ENCODE measurements at regions not wholly inside any gene's neighbourhood (a gene's known extent, or its start where the extent isn't known, plus 50 kb on each side); places are given as distances from the start of the nearest gene placed in this dataset.

DNA sequence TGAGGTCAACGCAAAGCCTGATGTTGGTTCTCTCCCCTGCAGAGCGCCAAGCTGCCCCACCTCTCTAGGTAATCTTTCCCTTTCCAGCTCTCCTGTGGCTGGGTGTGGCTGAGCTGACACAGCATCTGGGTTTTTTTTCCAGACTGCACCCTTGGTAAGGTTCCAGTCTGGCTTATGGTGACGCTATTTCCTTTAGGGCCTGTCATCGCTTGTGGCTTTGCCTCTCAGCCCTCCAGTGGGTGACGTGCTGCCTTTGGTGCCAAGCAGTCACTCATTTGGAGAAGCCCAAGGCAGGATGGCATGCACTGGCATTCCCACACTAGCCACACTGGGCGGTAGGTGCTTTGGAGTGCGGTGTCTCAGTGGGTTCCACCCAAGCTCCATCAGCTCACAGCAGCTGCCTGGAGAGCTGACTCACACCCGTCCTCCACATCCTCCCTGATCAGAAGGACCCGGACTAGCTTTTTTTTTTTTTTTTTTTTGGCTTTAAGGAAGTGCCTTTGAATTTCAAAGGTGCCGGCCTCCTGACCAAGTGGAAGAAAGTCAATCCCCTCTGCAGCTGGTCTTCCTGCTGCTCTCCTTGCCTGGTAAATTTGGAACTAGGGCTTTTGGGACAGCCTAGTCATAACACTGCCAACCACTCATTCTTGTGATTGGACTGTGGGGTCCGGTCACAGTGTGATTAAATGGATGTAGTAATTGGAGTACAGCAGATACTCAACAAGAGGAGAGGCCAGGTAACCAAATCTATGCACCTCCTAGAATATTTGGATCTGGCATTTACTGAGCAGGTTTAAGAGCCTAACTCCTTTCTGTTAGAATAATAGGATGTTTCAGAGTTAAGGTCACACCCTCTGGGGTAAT, 153.6 kb downstream of the CD83 start:
- intact Hi-C loops (cut with DNase I): no loop called here
- no peak for DNase-seq (ENCODE audit: low spot score)

DNA sequence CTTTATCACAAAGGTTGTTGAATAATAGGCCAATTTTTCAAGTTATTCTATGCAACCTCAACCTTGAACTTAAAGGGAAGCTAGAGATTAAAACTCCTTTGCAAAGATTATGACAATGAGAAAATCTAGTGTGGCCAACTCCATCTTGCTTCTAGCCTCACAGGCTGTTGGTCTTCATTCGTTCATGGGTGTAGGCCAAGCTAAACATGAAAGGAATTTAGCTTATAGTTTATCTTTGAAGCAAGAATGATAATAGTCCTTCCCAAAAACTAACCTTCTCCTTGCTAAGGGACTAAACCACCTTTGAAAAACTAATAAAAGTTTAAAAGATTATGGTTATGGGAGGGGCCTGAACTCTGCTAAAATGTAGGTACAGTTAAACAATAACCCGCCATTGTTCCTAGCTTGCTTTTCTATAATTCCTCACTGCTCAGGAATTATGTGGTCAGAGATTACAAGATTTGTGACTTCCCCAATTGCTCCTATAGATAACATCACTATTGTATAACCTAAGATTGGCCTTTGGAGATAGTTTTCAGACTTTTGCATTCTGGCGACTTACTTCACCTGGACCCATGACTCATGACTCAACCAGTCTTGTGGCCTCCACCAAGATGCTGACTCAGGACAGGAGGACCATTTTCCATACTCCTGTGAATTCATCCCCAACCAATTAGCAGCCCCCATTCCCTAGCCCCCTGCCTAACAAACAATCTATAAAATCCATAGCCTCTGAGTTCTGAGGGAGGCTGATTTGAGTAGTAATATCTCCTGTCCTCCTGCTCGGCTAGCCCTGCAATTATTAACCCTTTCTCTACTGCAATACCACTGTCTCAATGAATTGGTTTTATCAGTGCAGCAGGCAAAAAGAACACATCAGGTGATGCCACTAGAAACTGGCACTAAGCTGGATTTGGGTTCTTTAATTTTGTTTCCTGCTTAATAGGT, 154.5 kb downstream of the CD83 start:
- intact Hi-C loops (cut with DNase I): no loop called here
- no peak for DNase-seq (ENCODE audit: low spot score)

DNA sequence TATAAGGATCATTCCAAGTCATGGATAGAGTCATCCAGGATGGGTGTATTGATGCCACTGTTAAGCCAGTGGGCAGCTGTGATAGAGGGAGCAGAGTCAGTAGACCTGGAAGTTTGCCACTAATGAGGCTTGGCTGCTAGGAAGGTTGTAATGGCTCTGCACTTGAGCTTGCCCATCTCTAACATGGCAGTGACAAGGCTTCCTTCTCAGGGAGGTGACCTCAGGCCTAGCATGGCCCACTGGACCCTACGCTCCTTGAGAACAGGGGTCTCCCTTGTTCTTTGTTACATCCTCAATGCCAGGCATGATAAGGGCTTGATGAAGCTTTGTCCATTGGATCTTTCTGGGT, 155.1 kb downstream of the CD83 start:
- DNase-seq (ENCODE audit: low spot score): no peak
- intact Hi-C loops (cut with DNase I): no loop called here

DNA sequence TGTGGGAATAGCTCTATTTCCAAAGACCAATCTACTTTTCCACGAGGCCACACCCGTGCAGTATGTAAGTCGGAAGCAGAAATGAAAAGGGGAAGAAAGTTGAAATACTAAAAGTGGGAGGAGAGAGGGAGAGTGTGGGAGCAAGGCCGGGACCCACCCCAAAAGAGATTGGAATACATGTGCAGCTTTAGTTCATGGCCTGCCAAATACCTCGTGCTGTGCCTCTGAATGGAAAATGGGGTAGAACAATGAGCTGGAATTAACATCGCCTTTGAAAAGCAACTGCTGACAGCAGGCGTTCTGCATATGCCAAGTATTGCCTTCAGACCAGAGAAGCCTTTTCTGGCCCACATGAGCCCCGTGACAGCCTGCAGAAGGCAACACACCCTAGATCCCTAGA, 155.6 kb downstream of the CD83 start:
- DNase-seq (ENCODE audit: low spot score): no peak
- intact Hi-C loops (cut with DNase I): no loop called here

DNA sequence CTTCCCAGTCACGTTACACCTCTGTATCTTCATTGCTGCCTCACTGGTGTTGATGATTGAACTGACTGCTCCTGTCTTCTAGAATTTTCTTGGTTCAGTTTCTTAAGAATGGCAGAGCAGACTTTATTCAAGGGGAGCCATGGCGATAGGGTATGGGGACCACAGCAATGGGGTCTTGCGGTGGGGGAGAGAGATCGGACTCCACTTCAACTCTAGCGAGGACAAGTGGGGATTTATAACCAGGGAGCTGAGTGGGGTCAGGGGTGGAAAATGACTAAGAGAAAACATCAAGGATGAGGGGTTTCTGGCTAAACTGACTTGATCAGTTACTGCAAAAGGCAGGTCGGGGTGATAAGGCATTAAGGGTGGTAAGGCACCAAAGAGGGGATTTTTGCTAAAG, 156.4 kb downstream of the CD83 start:
- DNase-seq (ENCODE audit: low spot score): no peak
- intact Hi-C loops (cut with DNase I): no loop called here

DNA sequence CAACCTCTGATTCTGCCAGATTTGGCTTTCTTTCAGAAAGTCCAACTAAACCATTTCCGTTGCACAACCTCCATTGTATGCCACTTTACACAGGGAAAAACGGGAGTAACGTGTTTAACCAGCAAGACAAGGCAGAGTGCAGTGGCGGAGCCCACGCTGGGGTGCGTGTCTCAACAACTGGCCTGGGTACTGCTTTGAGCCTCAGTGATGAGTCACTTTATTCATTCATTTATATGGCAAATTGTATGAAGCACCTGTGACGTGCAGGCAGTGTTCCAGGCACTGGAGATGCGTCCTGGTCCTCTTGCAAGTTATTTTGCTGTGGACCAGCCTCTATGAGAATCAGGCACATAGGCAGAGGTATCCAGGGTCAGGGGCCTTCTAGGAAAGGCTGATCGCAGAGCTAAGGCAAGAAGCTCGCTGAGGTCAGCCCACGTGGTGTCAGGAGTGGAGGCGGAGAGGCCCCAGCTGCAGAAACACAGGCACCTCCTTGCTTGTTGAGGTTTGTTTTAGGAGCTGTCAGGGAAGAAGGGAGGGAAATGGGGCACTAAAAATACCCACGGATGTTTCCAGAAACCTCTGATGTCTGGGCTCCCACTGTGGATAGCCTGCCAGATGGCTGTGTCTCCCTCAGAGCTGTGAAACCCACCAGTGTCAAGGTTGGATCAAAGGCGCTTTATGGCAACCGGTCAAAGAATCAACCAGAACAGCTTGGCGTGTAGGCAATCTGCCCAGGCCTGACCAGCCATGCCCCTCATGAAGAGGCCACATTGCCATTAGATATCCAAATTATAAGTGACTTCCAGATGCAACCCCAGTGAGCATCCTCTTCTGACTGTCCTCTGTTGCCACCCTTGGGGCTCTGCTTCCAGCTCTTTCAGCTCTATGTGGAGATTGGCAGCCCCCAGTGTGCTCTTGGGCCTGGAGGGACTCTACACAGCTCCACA, 157.2 kb downstream of the CD83 start:
- intact Hi-C loops (cut with DNase I): no loop called here
- no peak for DNase-seq (ENCODE audit: low spot score)

DNA sequence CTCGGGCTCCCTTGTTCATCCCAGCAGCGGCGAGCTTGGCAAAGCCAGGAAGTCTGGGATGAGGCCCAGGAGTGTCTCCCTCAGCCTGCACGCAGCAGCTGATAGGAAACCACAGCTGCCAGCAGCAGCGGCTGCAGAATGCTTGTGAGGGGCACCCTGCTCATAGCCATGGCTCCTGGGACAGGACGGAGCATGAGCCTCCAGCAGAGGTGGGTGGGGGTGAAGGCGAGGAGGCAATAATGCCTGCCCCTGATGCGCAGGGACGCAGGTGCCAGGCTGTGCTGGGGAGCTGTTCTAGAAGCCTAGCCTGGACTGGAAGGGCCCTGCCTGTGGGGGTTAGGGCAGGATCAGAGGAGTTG, 157.9 kb downstream of the CD83 start:
- intact Hi-C loops (cut with DNase I): no loop called here
- no peak for DNase-seq (ENCODE audit: low spot score)

DNA sequence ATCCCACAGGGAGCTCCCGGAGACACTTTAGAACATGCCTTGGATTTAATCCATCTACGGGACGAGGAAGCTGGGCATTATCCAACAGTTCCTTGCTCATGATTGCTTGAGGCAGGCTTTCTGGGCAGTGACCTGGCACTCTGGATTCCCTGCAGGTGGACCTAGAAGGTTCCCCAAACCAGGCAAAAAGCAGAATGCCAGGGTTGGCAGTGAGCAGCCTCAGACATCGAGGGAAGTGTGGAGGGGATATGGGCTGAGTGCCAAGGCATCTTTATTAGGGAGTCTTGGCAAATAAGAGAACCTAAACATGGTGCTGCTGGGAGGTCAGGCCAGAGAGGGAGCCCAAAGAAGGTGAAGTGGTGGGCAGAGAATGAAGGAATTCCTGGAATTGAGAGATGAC, 158.5 kb downstream of the CD83 start:
- intact Hi-C loops (cut with DNase I): no loop called here
- DNase-seq (ENCODE audit: low spot score): no peak

DNA sequence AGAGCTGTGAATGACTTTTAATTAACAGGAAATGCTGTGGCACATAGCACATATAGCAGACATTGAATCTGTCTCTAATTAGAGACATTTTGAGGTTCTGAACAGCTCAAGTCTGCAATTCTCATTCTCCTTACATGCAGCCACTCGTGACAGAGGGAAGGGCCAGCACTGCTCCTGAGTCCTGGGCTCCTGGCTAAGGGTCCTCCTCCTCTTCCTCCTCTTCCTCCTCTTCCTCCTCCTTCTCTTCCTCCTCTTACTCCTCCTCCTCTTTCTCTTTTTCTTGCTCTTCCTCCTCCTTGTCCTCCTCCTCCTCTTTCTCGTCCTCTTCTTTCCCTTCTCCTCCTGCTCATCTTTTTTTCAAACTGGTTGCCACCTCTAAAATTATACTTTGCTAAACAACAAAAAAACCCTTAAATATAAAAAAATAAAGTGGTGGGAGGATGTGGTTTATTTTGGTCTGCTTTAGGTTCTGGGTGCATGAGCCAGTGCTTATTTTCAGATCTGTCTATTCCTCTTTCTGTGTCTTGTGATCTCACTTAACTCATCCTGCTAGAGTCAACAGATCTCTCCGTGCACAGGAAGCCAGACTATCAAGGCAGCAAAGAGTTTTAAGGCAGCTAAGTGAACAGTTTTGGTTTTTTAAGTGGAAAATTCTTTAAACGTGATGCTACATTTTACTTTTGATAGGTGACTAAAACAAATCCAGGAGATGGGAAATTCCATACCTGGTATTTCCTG, 159.3 kb downstream of the CD83 start:
- intact Hi-C loops (cut with DNase I): no loop called here

DNA sequence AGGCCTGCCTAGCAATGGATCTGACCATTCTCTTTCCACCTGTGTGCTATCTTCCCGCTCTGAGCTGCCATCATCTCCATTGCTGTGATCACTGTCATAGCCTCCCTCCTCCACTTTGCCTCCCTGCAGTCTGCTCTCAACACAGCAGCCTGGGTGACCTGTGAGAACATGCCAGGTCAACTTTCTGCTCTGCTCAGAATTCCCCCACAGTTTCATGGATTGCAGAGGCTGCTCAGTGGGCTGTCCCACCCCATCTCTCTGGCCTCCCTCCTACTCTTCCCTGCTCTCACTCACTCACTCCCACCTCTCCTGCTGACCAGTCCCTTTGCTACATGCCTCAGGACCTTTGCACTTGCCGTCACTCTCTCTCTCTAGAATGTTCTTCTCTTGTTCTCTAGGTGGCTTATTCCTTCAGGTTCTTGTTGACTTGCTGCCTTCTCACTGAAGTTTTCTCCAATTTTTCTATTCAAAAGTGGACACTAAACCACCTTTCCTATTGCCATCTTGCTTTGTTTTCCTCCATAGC, 159.9 kb downstream of the CD83 start:
- intact Hi-C loops (cut with DNase I): no loop called here
- DNase-seq (ENCODE audit: low spot score): no peak

More for the DNA sequence above, 159.3 kb downstream of the CD83 start:
- no peak for DNase-seq (ENCODE audit: low spot score)

DNA sequence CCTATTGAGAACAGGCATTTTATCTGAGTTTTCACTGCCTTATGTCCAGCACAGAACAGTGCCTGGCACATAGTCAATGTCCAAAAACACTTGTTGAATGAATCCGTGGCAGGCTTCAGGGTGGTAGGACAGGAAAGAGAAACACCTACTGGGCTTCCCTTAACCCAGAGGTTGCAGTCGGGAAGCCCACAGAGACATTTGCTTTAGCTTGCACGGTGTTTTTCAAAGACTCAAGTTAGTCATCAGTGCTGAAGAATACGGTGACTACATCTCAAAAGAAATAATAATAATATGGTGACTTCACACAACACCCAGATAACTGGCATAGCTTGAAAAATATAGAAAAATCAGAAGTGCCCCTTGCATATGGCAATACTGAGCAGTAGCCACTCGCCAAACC, 160.4 kb downstream of the CD83 start:
- intact Hi-C loops (cut with DNase I): no loop called here
- DNase-seq (ENCODE audit: low spot score): no peak

DNA sequence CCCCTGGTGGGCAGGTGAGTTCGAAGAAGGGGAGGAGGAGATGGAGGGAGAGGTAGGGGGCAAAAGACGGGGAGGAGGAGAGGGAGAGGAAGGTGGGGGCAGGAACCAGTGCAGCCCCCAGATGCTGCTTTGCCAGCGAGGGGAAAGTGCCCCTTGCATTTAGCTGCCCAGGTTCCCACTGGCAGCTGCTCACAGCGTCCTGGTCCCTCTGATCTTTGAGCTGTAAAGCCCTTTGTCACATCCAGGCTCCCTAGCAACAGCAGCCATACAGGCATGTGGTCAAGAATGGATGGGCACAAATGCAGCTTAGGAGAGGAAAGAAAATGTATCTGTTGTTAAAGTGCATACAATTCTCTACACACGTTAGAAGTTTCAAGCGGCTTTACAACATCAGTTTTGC, 160.9 kb downstream of the CD83 start:
- intact Hi-C loops (cut with DNase I): no loop called here
- DNase-seq (ENCODE audit: low spot score): no peak

DNA sequence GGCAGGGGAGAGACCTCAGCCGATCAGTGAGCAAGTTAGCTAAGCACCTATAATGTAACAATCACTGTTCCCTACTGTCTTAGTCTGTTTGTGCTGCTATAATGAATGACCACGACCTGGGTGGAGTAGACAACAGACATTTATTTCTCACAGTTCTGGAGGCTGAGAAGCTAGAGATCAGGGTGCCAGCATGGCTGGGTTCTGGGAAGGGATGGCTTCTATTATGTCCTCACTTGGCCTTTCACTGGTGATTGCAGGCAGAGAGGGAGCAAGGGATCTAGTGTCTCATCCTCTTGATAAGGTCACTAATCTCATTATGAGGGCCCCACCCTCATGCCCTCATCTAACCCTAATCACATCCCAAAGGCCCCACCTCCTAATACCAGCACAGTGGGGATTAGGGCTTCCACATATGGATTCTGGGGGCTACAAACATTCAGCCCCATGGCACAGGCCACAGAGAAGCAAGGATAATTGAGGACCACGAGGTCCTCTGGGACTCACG, 162.5 kb downstream of the CD83 start:
- intact Hi-C loops (cut with DNase I): no loop called here
- no peak for DNase-seq (ENCODE audit: low spot score)

DNA sequence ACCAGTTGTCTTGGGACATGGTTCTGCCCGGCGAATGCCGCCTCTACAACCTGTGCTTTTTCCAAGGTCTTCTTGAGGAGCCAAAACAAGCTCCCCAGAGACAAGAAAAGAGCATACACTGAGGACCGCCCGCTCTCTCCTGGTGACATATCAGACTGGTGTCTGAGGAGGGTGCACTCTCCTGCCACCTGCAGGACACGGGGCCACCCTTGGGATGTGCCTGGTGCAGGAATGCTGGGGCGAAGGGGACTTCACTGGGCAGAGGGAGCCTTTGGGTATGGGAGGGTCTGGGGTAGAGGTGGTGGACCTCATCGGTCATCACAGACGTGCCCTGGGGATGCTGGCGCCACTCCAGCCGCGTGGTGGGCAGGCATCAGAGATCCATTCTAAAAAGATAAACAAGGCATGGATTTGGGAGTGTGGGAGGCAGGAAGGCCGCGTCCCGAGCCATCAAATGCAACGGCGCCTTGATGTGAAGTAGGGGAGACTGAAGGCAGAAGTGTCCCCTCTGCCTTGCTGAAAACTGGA, 163.3 kb downstream of the CD83 start:
- DNase-seq (ENCODE audit: low spot score): no peak
- intact Hi-C loops (cut with DNase I): no loop called here

DNA sequence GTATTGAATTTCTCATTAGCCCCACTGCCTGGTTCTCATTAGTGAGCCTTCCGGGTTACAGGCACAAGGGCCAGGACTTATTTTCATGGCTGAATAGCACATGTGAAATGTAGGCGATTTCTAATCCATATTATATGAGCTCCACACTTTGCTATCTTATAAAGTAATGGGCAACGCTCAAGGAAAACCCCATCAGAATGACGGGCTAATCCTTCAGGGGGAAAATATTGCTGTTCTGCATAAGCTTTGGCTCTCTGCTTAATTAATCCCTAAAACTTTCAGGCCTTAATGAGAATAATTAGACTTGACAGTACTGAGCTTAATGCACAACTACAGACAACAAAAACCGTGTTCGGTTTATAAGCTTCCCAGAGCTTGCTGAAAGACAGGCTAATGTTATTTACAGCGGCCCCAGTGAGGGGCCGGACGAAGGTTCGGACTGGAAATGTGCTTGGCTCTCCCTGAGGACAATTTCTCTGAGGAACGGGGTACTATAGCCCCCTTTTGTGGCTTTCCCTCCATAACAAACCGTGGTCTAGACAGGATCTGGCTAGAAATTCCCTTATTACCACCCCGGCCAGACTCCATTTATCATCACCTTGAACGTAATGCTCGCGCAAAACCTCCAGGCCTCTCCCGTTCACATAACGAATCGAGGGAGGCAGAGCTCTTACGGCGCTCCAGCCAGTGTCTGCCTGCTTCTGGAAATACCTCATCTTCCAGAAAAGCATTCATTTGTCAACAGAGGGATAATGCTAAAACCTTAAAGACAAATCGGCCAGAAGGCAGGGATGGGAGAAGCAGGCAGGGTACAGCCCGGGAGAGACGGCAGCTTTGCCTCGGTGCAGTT, 164.5 kb downstream of the CD83 start:
- intact Hi-C loops (cut with DNase I): no loop called here
- DNase-seq (ENCODE audit: low spot score): no peak

DNA sequence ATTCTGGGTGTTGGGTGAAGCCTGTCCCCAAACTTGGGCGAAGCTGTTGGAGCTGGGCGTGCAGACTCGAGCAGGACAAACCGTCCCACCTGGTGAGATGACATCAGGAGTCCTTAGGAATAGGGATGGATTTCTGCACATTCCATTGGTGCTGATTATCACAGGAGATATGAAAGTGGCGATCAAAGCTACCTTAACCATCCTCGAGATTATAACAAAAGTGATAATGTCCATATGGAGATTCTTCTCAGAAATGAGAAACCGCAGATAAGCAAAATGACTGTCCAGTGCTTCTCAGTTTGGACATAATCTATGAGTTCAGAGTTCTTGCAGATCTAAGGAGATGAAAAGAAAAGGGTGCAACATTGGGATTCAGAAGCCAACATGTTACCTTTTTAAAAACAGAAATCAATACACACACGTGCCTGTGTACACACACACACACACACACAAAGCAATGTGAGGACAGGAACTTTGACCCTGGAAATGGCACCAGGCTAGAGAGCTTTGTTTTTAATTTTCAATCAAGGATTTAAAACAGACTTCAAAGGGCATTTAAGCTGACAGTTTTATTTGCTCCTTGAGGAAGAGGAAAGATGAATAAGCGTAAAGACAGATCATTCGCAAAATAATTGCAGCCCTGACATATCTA, 165.4 kb downstream of the CD83 start:
- intact Hi-C loops (cut with DNase I): no loop called here
- DNase-seq (ENCODE audit: low spot score): no peak
